ENCODE measurements at regions not wholly inside any gene's neighbourhood (a gene's known extent, or its start where the extent isn't known, plus 50 kb on each side); places are given as distances from the start of the nearest gene placed in this dataset.
A peak's percentile ranks its signal among the peaks of the same experiment; 100 is the strongest.
"Not testable (repeated sequence)": the region's sequence is repeated elsewhere in the genome, so short reads cannot be mapped to it uniquely, and the experiment has no call there.

DNA sequence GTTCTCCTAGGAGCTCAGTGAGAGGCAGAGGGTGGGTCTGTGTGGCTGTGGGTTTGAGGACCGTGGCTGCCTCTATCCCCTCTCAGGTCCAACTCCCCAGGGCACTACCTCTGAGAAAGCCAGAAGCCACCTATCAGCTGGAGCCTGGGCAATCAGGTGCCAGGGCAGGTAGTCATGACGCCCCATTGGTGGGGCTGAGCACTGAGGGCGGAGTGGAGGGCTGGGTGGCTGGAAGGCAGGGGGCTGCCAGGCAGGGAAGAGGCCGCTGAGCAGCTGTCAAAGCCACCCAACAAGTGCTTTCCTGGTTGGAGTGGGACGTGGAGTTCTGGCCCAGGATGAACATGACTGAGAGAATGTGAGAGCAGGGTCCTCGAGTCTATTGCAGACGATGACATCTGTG, 164.9 kb upstream of the AJAP1 start:
- H3K27ac ChIP-seq (ENCODE audit: low read depth, low read length), result no peak overlapping the region
- H2AFZ ChIP-seq (ENCODE audit: low read length), result no peak overlapping the region
- H3K36me3 ChIP-seq (ENCODE audit: insufficient read depth, low read length), result no peaks in the 10 kb centered on the region
- H3K9me3 ChIP-seq (ENCODE audit: low read depth, low read length), result no peaks in the 10 kb centered on the region
- H3K79me2 ChIP-seq (ENCODE audit: insufficient read depth, low read length), result no peaks in the 10 kb centered on the region
- TF ChIP-seq, protein P1, sequence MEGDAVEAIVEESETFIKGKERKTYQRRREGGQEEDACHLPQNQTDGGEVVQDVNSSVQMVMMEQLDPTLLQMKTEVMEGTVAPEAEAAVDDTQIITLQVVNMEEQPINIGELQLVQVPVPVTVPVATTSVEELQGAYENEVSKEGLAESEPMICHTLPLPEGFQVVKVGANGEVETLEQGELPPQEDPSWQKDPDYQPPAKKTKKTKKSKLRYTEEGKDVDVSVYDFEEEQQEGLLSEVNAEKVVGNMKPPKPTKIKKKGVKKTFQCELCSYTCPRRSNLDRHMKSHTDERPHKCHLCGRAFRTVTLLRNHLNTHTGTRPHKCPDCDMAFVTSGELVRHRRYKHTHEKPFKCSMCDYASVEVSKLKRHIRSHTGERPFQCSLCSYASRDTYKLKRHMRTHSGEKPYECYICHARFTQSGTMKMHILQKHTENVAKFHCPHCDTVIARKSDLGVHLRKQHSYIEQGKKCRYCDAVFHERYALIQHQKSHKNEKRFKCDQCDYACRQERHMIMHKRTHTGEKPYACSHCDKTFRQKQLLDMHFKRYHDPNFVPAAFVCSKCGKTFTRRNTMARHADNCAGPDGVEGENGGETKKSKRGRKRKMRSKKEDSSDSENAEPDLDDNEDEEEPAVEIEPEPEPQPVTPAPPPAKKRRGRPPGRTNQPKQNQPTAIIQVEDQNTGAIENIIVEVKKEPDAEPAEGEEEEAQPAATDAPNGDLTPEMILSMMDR (IDR thresholded peaks at IDR 0.05; ENCODE audit: extremely low read depth, low read depth, low read length), result no peak
- H3K4me3 ChIP-seq (ENCODE audit: insufficient read depth, low read length), result no peak overlapping the region
- no peaks in the 10 kb centered on the region for H3K27me3 ChIP-seq (ENCODE audit: insufficient read depth, low read length)
- DNase-seq (ENCODE audit: insufficient read length, low spot score, missing footprints), result no peak
- H3K4me1 ChIP-seq (ENCODE audit: insufficient read depth, low read length), result no peaks in the 10 kb centered on the region
- no peaks in the 10 kb centered on the region for H4K20me1 ChIP-seq (ENCODE audit: insufficient read depth, low read length)
- no peak overlapping the region for H3K4me2 ChIP-seq (ENCODE audit: insufficient read depth, low read length)

DNA sequence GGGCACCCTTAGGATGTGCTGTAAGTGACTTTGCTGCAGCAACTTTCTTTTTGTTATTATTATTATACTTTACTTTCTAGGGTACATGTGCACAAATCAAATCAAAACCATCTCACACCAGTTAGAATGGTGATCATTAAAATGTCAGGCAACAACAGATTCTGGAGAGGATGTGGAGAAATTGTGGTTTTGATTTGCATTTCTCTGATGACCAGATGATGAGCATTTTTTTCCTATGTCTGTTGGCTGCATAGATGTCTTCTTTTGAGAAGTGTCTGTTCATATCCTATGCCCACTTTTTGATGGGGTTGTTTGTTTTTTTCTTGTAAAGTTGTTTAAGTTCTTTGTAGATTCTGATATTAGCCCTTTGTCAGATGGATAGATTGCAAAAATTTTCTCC, 164.4 kb upstream of the AJAP1 start:
- H3K4me1 ChIP-seq (ENCODE audit: insufficient read depth, low read length); H3K27ac ChIP-seq (ENCODE audit: low read depth, low read length); H3K9me3 ChIP-seq (ENCODE audit: low read depth, low read length); H3K27me3 ChIP-seq (ENCODE audit: insufficient read depth, low read length); H4K20me1 ChIP-seq (ENCODE audit: insufficient read depth, low read length); H3K4me3 ChIP-seq (ENCODE audit: insufficient read depth, low read length); H3K79me2 ChIP-seq (ENCODE audit: insufficient read depth, low read length); H3K4me2 ChIP-seq (ENCODE audit: insufficient read depth, low read length); H3K36me3 ChIP-seq (ENCODE audit: insufficient read depth, low read length); H2AFZ ChIP-seq (ENCODE audit: low read length): not testable (repeated sequence)
- DNase-seq (ENCODE audit: insufficient read length, low spot score, missing footprints), result peak; percentile 48

DNA sequence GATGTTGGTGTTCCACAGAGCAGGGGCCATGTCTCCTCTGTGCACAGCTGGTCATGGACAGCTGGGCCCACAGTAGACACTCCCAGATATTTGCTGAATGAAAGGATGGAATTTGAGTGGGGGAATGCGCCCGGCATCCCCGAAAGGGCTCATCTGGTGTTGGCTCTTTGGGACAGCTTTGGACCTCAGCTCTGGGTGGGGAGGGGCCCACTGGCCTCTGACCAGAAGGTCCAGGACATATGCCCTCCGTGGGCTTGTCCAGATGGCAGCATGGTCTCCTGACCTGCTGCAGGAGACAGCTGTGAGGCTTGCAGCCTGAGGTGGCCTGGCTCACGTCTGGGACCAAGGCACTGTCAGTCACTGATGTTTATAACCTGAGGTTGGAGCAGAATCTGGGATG, 160.4 kb upstream of the AJAP1 start:
- H4K20me1 ChIP-seq (ENCODE audit: insufficient read depth, low read length), result no peaks in the 10 kb centered on the region
- DNase-seq (ENCODE audit: insufficient read length, low spot score, missing footprints), result no peak
- TF ChIP-seq, protein P1 (IDR thresholded peaks at IDR 0.05; ENCODE audit: extremely low read depth, low read depth, low read length), result no peak
- no peaks in the 10 kb centered on the region for H3K36me3 ChIP-seq (ENCODE audit: insufficient read depth, low read length)
- no peak overlapping the region for H3K4me2 ChIP-seq (ENCODE audit: insufficient read depth, low read length)
- H3K9me3 ChIP-seq (ENCODE audit: low read depth, low read length), result no peaks in the 10 kb centered on the region
- H2AFZ ChIP-seq (ENCODE audit: low read length), result no peak overlapping the region
- H3K27ac ChIP-seq (ENCODE audit: low read depth, low read length), result no peak overlapping the region
- no peaks in the 10 kb centered on the region for H3K4me1 ChIP-seq (ENCODE audit: insufficient read depth, low read length)
- no peaks in the 10 kb centered on the region for H3K27me3 ChIP-seq (ENCODE audit: insufficient read depth, low read length)
- no peaks in the 10 kb centered on the region for H3K79me2 ChIP-seq (ENCODE audit: insufficient read depth, low read length)
- no peak overlapping the region for H3K4me3 ChIP-seq (ENCODE audit: insufficient read depth, low read length)

DNA sequence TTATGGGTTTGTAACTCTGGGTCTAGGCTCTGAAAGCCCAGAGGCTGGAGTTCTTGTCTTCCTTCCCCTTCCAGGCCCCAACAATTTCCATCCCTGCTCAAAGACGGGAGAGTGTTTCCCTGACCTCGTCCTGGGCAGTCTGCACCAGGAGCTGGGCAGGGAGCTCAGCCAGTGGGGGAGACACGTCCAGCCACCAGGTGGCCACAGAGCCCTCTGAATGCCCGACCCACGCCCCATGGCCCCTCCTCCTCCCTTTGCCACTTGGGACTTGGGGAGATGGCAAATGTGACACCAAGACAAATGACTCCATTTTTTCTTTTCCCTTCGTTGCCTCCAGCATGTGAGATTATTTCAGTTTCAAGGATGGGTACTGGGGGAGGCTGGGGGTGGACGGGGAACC, 159.9 kb upstream of the AJAP1 start:
- no peaks in the 10 kb centered on the region for H3K36me3 ChIP-seq (ENCODE audit: insufficient read depth, low read length)
- H3K4me3 ChIP-seq (ENCODE audit: insufficient read depth, low read length), result no peak overlapping the region
- H3K79me2 ChIP-seq (ENCODE audit: insufficient read depth, low read length), result no peaks in the 10 kb centered on the region
- H4K20me1 ChIP-seq (ENCODE audit: insufficient read depth, low read length), result no peaks in the 10 kb centered on the region
- H3K4me2 ChIP-seq (ENCODE audit: insufficient read depth, low read length), result no peak overlapping the region
- no peak overlapping the region for H3K27ac ChIP-seq (ENCODE audit: low read depth, low read length)
- TF ChIP-seq, protein P1 (IDR thresholded peaks at IDR 0.05; ENCODE audit: extremely low read depth, low read depth, low read length), result no peak
- no peaks in the 10 kb centered on the region for H3K4me1 ChIP-seq (ENCODE audit: insufficient read depth, low read length)
- H3K9me3 ChIP-seq (ENCODE audit: low read depth, low read length), result no peaks in the 10 kb centered on the region
- no peak for DNase-seq (ENCODE audit: insufficient read length, low spot score, missing footprints)
- no peak overlapping the region for H2AFZ ChIP-seq (ENCODE audit: low read length)
- H3K27me3 ChIP-seq (ENCODE audit: insufficient read depth, low read length), result no peaks in the 10 kb centered on the region

DNA sequence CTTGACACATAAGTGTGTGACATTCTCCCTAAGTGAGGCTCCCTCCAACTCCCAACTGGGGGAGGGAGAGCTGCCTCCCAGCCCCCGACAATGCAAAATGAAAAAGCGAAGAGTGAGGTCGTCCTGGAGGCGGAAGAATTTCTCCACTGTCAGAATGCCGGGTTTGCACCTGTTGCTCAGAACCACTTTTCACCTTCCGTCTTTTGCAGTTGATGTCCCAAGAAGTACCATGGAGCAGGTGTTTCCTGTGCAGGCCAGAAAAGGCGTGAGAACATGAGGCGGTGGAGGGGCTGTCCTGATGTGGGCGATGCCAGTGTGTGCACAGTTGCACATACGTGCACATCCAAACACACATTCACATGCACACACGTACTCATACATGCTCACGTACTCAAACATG, 158.6 kb upstream of the AJAP1 start:
- no peaks in the 10 kb centered on the region for H3K79me2 ChIP-seq (ENCODE audit: insufficient read depth, low read length)
- DNase-seq (ENCODE audit: insufficient read length, low spot score, missing footprints), result no peak
- H4K20me1 ChIP-seq (ENCODE audit: insufficient read depth, low read length), result no peaks in the 10 kb centered on the region
- no peak overlapping the region for H3K4me3 ChIP-seq (ENCODE audit: insufficient read depth, low read length)
- no peaks in the 10 kb centered on the region for H3K9me3 ChIP-seq (ENCODE audit: low read depth, low read length)
- no peaks in the 10 kb centered on the region for H3K4me1 ChIP-seq (ENCODE audit: insufficient read depth, low read length)
- TF ChIP-seq, protein P1 (IDR thresholded peaks at IDR 0.05; ENCODE audit: extremely low read depth, low read depth, low read length), result no peak
- H3K36me3 ChIP-seq (ENCODE audit: insufficient read depth, low read length), result no peaks in the 10 kb centered on the region
- H2AFZ ChIP-seq (ENCODE audit: low read length), result no peak overlapping the region
- no peak overlapping the region for H3K4me2 ChIP-seq (ENCODE audit: insufficient read depth, low read length)
- H3K27ac ChIP-seq (ENCODE audit: low read depth, low read length), result no peak overlapping the region
- H3K27me3 ChIP-seq (ENCODE audit: insufficient read depth, low read length), result no peaks in the 10 kb centered on the region

All from osteoblast (primary cell).